Panc1 (cell line): ENCODE measurements at regions not wholly inside any gene's neighbourhood (a gene's known extent, or its start where the extent isn't known, plus 50 kb on each side); places are given as distances from the start of the nearest gene placed in this dataset.

Experiments
- POLR2AphosphoS5 ChIP-seq: IDR thresholded peaks from 2 replicates; pipeline ENCODE4 v1.6.1; 2012; ENCODE audit warnings: mild to moderate bottlenecking, low read depth, low read length, moderate library complexity
- SIN3A ChIP-seq: IDR thresholded peaks from 2 replicates; pipeline ENCODE4 v1.6.1; 2012; ENCODE audit warnings: low read depth, mild to moderate bottlenecking, low read length, moderate library complexity, borderline replicate concordance; ENCODE audit not compliant: insufficient read depth
- TF ChIP-seq, protein P1 (sequence below): fragments of 450-650 bp; IDR thresholded peaks from 2 replicates; pipeline ENCODE4 v1.5.1; 2017; ENCODE audit warnings: mild to moderate bottlenecking

DNA sequence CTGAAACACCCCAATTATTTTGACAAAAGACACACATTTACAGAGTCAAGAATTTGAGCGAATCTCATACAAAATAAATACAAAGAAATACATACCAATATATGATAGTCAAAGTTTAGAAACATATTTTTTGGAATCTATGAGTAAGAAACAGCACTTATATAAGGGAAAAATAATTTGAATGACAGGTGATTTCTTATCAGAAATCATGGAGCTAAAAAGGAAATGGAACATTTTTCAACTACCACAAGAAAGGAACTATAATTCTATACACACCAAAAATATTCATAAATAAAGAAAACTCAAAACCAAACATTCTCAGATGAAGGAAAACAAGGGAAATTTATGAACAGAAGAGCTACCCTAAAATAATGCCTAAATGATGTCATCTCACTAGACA lies 1226.6 kb downstream of the PCDH9 start:
- TF ChIP-seq POLR2AphosphoS5 (no peak), SIN3A (no peak)
- TF ChIP-seq, protein P1, sequence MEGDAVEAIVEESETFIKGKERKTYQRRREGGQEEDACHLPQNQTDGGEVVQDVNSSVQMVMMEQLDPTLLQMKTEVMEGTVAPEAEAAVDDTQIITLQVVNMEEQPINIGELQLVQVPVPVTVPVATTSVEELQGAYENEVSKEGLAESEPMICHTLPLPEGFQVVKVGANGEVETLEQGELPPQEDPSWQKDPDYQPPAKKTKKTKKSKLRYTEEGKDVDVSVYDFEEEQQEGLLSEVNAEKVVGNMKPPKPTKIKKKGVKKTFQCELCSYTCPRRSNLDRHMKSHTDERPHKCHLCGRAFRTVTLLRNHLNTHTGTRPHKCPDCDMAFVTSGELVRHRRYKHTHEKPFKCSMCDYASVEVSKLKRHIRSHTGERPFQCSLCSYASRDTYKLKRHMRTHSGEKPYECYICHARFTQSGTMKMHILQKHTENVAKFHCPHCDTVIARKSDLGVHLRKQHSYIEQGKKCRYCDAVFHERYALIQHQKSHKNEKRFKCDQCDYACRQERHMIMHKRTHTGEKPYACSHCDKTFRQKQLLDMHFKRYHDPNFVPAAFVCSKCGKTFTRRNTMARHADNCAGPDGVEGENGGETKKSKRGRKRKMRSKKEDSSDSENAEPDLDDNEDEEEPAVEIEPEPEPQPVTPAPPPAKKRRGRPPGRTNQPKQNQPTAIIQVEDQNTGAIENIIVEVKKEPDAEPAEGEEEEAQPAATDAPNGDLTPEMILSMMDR: no peak
